ENCODE measurements at regions not wholly inside any gene's neighbourhood (a gene's known extent, or its start where the extent isn't known, plus 50 kb on each side); places are given as distances from the start of the nearest gene placed in this dataset.

- TF ChIP-seq POLR2AphosphoS5 (IDR thresholded peaks at IDR 0.05) (no peak), SMC3 (conservative IDR thresholded peaks at IDR 0.05; ENCODE audit: poor library complexity) (no peak), EP300 (conservative IDR thresholded peaks at IDR 0.05; ENCODE audit: poor library complexity, severe bottlenecking) (no peak), TAF1 (IDR thresholded peaks at IDR 0.05; ENCODE audit: low read depth) (no peak), MXI1 (conservative IDR thresholded peaks at IDR 0.05; ENCODE audit: poor library complexity, severe bottlenecking) (no peak), REST (IDR thresholded peaks at IDR 0.05; ENCODE audit: borderline replicate concordance) (no peak), CTCF (IDR thresholded peaks at IDR 0.05; ENCODE audit: poor library complexity, severe bottlenecking) (no peak), RAD21 (conservative IDR thresholded peaks at IDR 0.05) (no peak), EZH2 (IDR thresholded peaks at IDR 0.05; ENCODE audit: borderline replicate concordance, insufficient read depth, low read length, poor library complexity, severe bottlenecking) (no peak)
- no peak overlapping the region for H3K9ac ChIP-seq (ENCODE audit: low read length)
These were observed 749.6 kb downstream of the SLC16A7 start for GRCh38 chr12:60345442-60345841.

GRCh38 chr12:60349232-60349978, 753.6 kb downstream of the SLC16A7 start:
- Histone ChIP-seq H3K9me3 (ENCODE audit: low read length) (no peaks in the 10 kb centered on the region), H3K27ac (ENCODE audit: low read length) (no peak overlapping the region), H3K79me2 (replicated peaks; ENCODE audit: insufficient read depth, low read length) (no peaks in the 10 kb centered on the region), H2AFZ (ENCODE audit: low read depth, low read length) (no peak overlapping the region), H3K9ac (ENCODE audit: low read length) (no peak overlapping the region), H3K36me3 (ENCODE audit: insufficient read depth, low read length) (no peaks in the 10 kb centered on the region), H3F3A (ENCODE audit: insufficient read depth, low read length, poor library complexity, severe bottlenecking) (no peaks in the 10 kb centered on the region), H4K20me1 (ENCODE audit: insufficient read depth) (no peaks in the 10 kb centered on the region), H3K4me2 (ENCODE audit: low read length) (no peak overlapping the region), H3K27me3 (ENCODE audit: insufficient read depth, low read depth, low read length) (no peaks in the 10 kb centered on the region), H3K9me2 (ENCODE audit: insufficient read depth, low read length) (no peaks in the 10 kb centered on the region), H3K4me3 (ENCODE audit: low read length) (no peak overlapping the region)
- TF ChIP-seq REST (IDR thresholded peaks at IDR 0.05; ENCODE audit: borderline replicate concordance) (no peak), MXI1 (conservative IDR thresholded peaks at IDR 0.05; ENCODE audit: poor library complexity, severe bottlenecking) (no peak), POLR2AphosphoS5 (IDR thresholded peaks at IDR 0.05) (no peak), CTCF (IDR thresholded peaks at IDR 0.05; ENCODE audit: poor library complexity, severe bottlenecking) (no peak), EZH2 (IDR thresholded peaks at IDR 0.05; ENCODE audit: borderline replicate concordance, insufficient read depth, low read length, poor library complexity, severe bottlenecking) (no peak), TAF1 (IDR thresholded peaks at IDR 0.05; ENCODE audit: low read depth) (no peak), EP300 (conservative IDR thresholded peaks at IDR 0.05; ENCODE audit: poor library complexity, severe bottlenecking) (no peak), SMC3 (conservative IDR thresholded peaks at IDR 0.05; ENCODE audit: poor library complexity) (no peak)

More at GRCh38 chr12:60345442-60345841, 749.6 kb downstream of the SLC16A7 start:
- Histone ChIP-seq H3K4me2 (ENCODE audit: low read length) (no peak overlapping the region), H2AFZ (ENCODE audit: low read depth, low read length) (no peak overlapping the region), H3K79me2 (replicated peaks; ENCODE audit: insufficient read depth, low read length) (no peaks in the 10 kb centered on the region), H3K36me3 (ENCODE audit: insufficient read depth, low read length) (no peaks in the 10 kb centered on the region), H3K27ac (ENCODE audit: low read length) (no peak overlapping the region), H4K20me1 (ENCODE audit: insufficient read depth) (no peaks in the 10 kb centered on the region), H3K9me3 (ENCODE audit: low read length) (no peaks in the 10 kb centered on the region), H3K4me3 (ENCODE audit: low read length) (no peak overlapping the region), H3K27me3 (ENCODE audit: insufficient read depth, low read depth, low read length) (no peaks in the 10 kb centered on the region), H3F3A (ENCODE audit: insufficient read depth, low read length, poor library complexity, severe bottlenecking) (no peaks in the 10 kb centered on the region), H3K9me2 (ENCODE audit: insufficient read depth, low read length) (no peaks in the 10 kb centered on the region)

Measured in neural cell (in vitro differentiated cells).